Hepatocyte (in vitro differentiated cells): ENCODE measurements at regions not wholly inside any gene's neighbourhood (a gene's known extent, or its start where the extent isn't known, plus 50 kb on each side); places are given as distances from the start of the nearest gene placed in this dataset.
A peak's percentile ranks its signal among the peaks of the same experiment; 100 is the strongest.

Source experiments
- DNase-seq: peaks from one replicate; pipeline ENCODE4 v3.0.0-alpha.2; 2016; ENCODE audit warnings: low spot score
- H2AFZ ChIP-seq: fragments of 200-600 bp; sonication (generic); 2 replicates; pipeline ENCODE4 v1.6.0; 2016; ENCODE audit warnings: antibody characterized with exemption, mild to moderate bottlenecking
- H3K27ac ChIP-seq: fragments of 200-600 bp; sonication (generic); 2 replicates; pipeline ENCODE4 v1.5.1; 2016; ENCODE audit warnings: mild to moderate bottlenecking
- H3K27me3 ChIP-seq: fragments of 200-600 bp; sonication (generic); 2 replicates; pipeline ENCODE4 v1.6.1; 2016
- H3K36me3 ChIP-seq: fragments of 200-600 bp; sonication (generic); replicated peaks from 2 replicates; pipeline ENCODE4 v1.5.1; 2016; ENCODE audit warnings: low read depth; ENCODE audit not compliant: insufficient read depth
- H3K4me1 ChIP-seq: fragments of 200-600 bp; sonication (generic); 2 replicates; pipeline ENCODE4 v1.5.1; 2016; ENCODE audit warnings: mild to moderate bottlenecking, moderate library complexity; ENCODE audit not compliant: insufficient read depth
- H3K4me2 ChIP-seq: fragments of 200-600 bp; sonication (generic); 2 replicates; pipeline ENCODE4 v1.6.0; 2016
- H3K4me3 ChIP-seq: fragments of 200-600 bp; sonication (generic); 2 replicates; pipeline ENCODE4 v1.5.1; 2016; ENCODE audit warnings: mild to moderate bottlenecking
- H3K79me2 ChIP-seq: fragments of 200-600 bp; sonication (generic); 2 replicates; pipeline ENCODE4 v1.6.0; 2017; ENCODE audit warnings: mild to moderate bottlenecking
- H3K9me2 ChIP-seq: fragments of 200-600 bp; sonication (generic); replicated peaks from 2 replicates; pipeline ENCODE4 v1.6.0; 2017; ENCODE audit warnings: mild to moderate bottlenecking; ENCODE audit not compliant: insufficient read depth
- H3K9me3 ChIP-seq: fragments of 200-600 bp; sonication (generic); 2 replicates; pipeline ENCODE4 v1.5.1; 2016; ENCODE audit warnings: low read depth, mild to moderate bottlenecking
- H4K20me1 ChIP-seq: fragments of 200-600 bp; sonication (generic); 2 replicates; pipeline ENCODE4 v1.6.0; 2016; ENCODE audit warnings: mild to moderate bottlenecking; ENCODE audit not compliant: insufficient read depth, poor library complexity, severe bottlenecking
- EZH2 ChIP-seq: fragments of 200-600 bp; sonication (generic); IDR thresholded peaks from 2 replicates; pipeline ENCODE4 v1.6.1; 2016; ENCODE audit warnings: antibody characterized with exemption, mild to moderate bottlenecking, borderline replicate concordance
- EZH2phosphoT487 ChIP-seq: fragments of 200-600 bp; sonication (generic); IDR thresholded peaks from one replicate; pipeline ENCODE4 v1.6.1; 2018; ENCODE audit warnings: antibody characterized with exemption, mild to moderate bottlenecking, low read depth, moderate library complexity; ENCODE audit not compliant: unreplicated experiment, severe bottlenecking
- WGBS: methylation state at CpG from one replicate; pipeline ENCODE4 v1.1.6; 2016; ENCODE audit warnings: low lambda C conversion rate; ENCODE audit errors: missing lambda C conversion rate; 5-methylcytosine and 5-hydroxymethylcytosine counted together
- TF ChIP-seq, protein P1 (sequence below): fragments of 200-600 bp; sonication (generic); IDR thresholded peaks from 2 replicates; pipeline ENCODE4 v1.5.1; 2016; ENCODE audit warnings: antibody characterized with exemption, mild to moderate bottlenecking; ENCODE audit not compliant: poor library complexity

DNA sequence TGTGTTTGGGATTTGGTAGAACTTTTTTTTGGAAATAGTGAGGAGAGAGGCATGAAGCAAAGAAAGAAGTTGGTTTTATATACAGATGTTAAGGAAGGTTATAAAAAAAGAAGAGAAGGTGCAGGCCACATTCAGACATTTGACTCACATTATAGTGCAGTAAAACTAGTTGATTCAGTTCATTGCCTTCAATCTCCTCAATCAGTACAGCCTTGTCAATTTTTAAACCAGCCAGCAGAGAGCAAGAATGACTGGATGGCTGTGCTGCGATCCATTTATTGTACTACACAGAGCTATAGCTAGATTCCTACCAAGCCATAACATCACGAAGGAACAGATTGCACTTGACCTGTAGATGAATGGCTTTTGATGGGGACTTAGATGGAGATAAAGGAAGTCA is 79.7 kb upstream of the LSM6 start:
- peak; percentile 31 for DNase-seq
- Histone ChIP-seq H3K9me2 (no peaks in the 10 kb centered on the region), H3K4me1 (no peaks in the 10 kb centered on the region), H3K79me2 (no peaks in the 10 kb centered on the region), H3K4me2 (no peak overlapping the region), H3K27me3 (no peaks in the 10 kb centered on the region), H2AFZ (no peak overlapping the region), H3K4me3 (no peak overlapping the region), H3K27ac (peak overlapping the region; percentile 16), H3K9me3 (no peaks in the 10 kb centered on the region), H3K36me3 (no peaks in the 10 kb centered on the region), H4K20me1 (no peaks in the 10 kb centered on the region)
- WGBS: 72% methylated on average over 2 of the region's 2 CpGs
- TF ChIP-seq EZH2 (no peak), EZH2phosphoT487 (no peak)
- TF ChIP-seq, protein P1, sequence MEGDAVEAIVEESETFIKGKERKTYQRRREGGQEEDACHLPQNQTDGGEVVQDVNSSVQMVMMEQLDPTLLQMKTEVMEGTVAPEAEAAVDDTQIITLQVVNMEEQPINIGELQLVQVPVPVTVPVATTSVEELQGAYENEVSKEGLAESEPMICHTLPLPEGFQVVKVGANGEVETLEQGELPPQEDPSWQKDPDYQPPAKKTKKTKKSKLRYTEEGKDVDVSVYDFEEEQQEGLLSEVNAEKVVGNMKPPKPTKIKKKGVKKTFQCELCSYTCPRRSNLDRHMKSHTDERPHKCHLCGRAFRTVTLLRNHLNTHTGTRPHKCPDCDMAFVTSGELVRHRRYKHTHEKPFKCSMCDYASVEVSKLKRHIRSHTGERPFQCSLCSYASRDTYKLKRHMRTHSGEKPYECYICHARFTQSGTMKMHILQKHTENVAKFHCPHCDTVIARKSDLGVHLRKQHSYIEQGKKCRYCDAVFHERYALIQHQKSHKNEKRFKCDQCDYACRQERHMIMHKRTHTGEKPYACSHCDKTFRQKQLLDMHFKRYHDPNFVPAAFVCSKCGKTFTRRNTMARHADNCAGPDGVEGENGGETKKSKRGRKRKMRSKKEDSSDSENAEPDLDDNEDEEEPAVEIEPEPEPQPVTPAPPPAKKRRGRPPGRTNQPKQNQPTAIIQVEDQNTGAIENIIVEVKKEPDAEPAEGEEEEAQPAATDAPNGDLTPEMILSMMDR: no peak

DNA sequence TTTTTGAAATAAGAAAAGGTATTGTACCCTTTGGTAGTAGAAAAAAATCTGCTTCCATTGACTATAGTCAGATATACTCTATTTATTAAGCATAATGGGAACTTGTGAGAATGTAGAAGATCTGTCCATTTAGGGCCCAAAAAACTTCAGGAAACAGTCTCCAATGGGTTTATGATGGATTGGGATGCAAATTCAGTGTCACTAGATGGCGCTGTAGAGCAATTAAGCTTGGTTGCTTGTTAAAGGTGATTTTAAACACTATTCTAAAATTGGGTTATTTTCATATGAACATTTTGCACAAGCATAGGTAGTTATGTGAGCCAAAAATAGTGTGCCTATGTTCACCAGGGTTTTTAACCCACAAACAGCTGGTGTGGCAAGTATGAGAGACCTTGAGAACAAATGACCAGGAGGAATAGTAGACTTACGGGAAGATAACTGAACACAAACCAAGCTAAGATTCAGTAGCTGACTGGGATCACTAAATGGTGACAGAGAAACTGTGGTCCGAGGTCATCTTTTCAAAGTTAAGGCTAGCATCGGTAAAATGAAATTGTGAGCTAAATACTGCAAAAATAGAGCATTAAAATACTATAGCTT is 80.3 kb upstream of the LSM6 start:
- no peaks in the 10 kb centered on the region for H3K4me1 ChIP-seq
- H3K27ac ChIP-seq: no peak overlapping the region
- no peaks in the 10 kb centered on the region for H3K9me2 ChIP-seq
- peak; percentile 78 for DNase-seq
- H3K4me3 ChIP-seq: no peak overlapping the region
- TF ChIP-seq EZH2phosphoT487 (no peak), EZH2 (no peak)
- TF ChIP-seq, protein P1: peak; percentile 70
- WGBS: 58% methylated on average over 4 of the region's 4 CpGs
- H3K4me2 ChIP-seq: no peak overlapping the region
- H4K20me1 ChIP-seq: no peaks in the 10 kb centered on the region
- H3K79me2 ChIP-seq: no peaks in the 10 kb centered on the region
- no peaks in the 10 kb centered on the region for H3K9me3 ChIP-seq
- no peaks in the 10 kb centered on the region for H3K36me3 ChIP-seq
- no peaks in the 10 kb centered on the region for H3K27me3 ChIP-seq
- H2AFZ ChIP-seq: no peak overlapping the region

DNA sequence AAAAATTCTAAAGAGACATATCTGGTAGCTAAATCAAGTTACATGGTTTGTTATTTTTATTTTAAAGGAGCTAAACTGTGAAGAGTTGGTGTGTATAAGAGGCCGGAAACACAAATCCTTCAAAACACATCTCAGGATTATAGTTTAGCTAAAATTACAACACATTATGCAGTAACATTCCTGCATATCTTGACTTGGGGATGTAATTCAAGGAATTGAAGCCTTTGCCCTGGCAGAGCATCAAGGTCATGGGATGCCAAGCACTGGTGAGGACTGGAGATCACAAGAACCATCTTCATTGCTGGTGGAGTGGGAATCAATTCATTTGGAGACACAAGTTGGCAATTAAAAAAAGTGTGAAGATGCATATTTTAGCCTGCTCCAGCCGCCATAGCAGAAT is 86.8 kb upstream of the LSM6 start:
- Histone ChIP-seq H3K9me3 (no peaks in the 10 kb centered on the region), H3K4me2 (no peak overlapping the region), H3K36me3 (no peaks in the 10 kb centered on the region), H3K9me2 (no peaks in the 10 kb centered on the region), H3K27ac (no peak overlapping the region), H4K20me1 (no peaks in the 10 kb centered on the region), H3K79me2 (no peaks in the 10 kb centered on the region), H3K4me3 (no peak overlapping the region), H3K27me3 (no peaks in the 10 kb centered on the region), H3K4me1 (no peaks in the 10 kb centered on the region), H2AFZ (no peak overlapping the region)
- no peak for DNase-seq
- no peak for TF ChIP-seq EZH2
- TF ChIP-seq, protein P1: no peak
- no peak for TF ChIP-seq EZH2phosphoT487
- WGBS: 93% methylated on average over 2 of the region's 2 CpGs

DNA sequence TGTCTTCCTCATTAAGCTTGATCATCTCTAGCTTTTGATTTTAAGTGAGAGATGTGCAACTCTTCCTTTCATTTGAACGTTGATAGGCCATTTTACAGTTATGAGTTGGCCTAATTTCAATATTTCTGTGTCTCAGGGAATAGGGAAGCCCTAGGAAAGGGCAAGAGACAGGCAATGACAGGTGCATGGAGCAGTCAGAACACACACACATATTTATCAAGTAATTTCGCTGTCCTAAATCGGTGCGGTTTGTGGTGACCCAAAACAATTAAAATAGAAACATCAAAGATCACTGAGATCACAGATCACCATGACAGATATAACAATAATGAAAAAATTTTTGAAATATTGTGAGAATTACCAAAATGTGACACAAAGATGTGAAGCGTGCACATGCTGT is 87.7 kb upstream of the LSM6 start:
- Histone ChIP-seq H3K36me3 (no peaks in the 10 kb centered on the region), H2AFZ (no peak overlapping the region), H3K27me3 (no peaks in the 10 kb centered on the region), H4K20me1 (no peaks in the 10 kb centered on the region), H3K79me2 (no peaks in the 10 kb centered on the region), H3K4me2 (no peak overlapping the region), H3K4me3 (no peak overlapping the region), H3K9me2 (no peaks in the 10 kb centered on the region), H3K9me3 (no peaks in the 10 kb centered on the region), H3K4me1 (no peaks in the 10 kb centered on the region), H3K27ac (no peak overlapping the region)
- TF ChIP-seq, protein P1: no peak
- no peak for TF ChIP-seq EZH2
- no peak for TF ChIP-seq EZH2phosphoT487
- WGBS: 90% methylated on average over 5 of the region's 5 CpGs
- no peak for DNase-seq
